SU-DHL-6 (cell line): ENCODE measurements at regions not wholly inside any gene's neighbourhood (a gene's known extent, or its start where the extent isn't known, plus 50 kb on each side); places are given as distances from the start of the nearest gene placed in this dataset.

Experiments used
- H2AFZ ChIP-seq: fragments of 200-600 bp; sonication (generic); 2 replicates; pipeline ENCODE4 v1.6.1; 2014; ENCODE audit warnings: low read depth, mild to moderate bottlenecking, moderate library complexity, mixed read lengths, antibody characterized with exemption, low read length; ENCODE audit not compliant: severe bottlenecking
- H3F3A ChIP-seq: fragments of 200-600 bp; shearing (Covaris generic); 2 replicates; pipeline ENCODE4 v1.6.0; 2016; ENCODE audit warnings: antibody characterized with exemption, mild to moderate bottlenecking; ENCODE audit not compliant: insufficient read depth
- H3K27ac ChIP-seq: fragments of 200-600 bp; sonication (generic); 2 replicates; pipeline ENCODE4 v1.5.1; 2016; ENCODE audit warnings: low read depth, mild to moderate bottlenecking, low read length, moderate library complexity, mixed read lengths
- H3K27me3 ChIP-seq: fragments of 200-600 bp; sonication (generic), shearing (Covaris generic); 2 replicates; pipeline ENCODE4 v1.6.0; 2014; ENCODE audit warnings: mild to moderate bottlenecking, low read length
- H3K36me3 ChIP-seq: fragments of 200-600 bp; sonication (generic); 2 replicates; pipeline ENCODE4 v1.6.1; 2014; ENCODE audit warnings: mild to moderate bottlenecking, low read length, mixed read lengths
- H3K4me2 ChIP-seq: fragments of 300-600, 200-600 bp; shearing (Covaris generic), sonication (generic); 2 replicates; pipeline ENCODE4 v1.6.0; 2014; ENCODE audit warnings: low read length, low read depth, mild to moderate bottlenecking; ENCODE audit not compliant: poor library complexity, severe bottlenecking
- H3K4me3 ChIP-seq: fragments of 200-600 bp; sonication (generic); 2 replicates; pipeline ENCODE4 v1.5.1; 2014; ENCODE audit warnings: antibody characterized with exemption, low read length, mild to moderate bottlenecking, mixed read lengths; ENCODE audit not compliant: insufficient read depth, poor library complexity, severe bottlenecking
- H3K79me2 ChIP-seq: fragments of 200-600 bp; sonication (generic); 2 replicates; pipeline ENCODE4 v1.6.1; 2014; ENCODE audit warnings: mild to moderate bottlenecking, low read length, moderate library complexity; ENCODE audit not compliant: insufficient read depth
- H3K9ac ChIP-seq: fragments of 200-600 bp; sonication (generic); 2 replicates; pipeline ENCODE4 v1.7.0; 2014; ENCODE audit warnings: mild to moderate bottlenecking, low read length
- H3K9me2 ChIP-seq: fragments of 200-600 bp; sonication (generic); replicated peaks from 2 replicates; pipeline ENCODE4 v1.6.1; 2014; ENCODE audit warnings: low read length; ENCODE audit not compliant: insufficient read depth
- H3K9me3 ChIP-seq: fragments of 200-600 bp; sonication (generic); 2 replicates; pipeline ENCODE4 v1.6.1; 2014; ENCODE audit warnings: low read length, mixed read lengths; ENCODE audit not compliant: insufficient read depth
- H4K20me1 ChIP-seq: fragments of 200-600 bp; sonication (generic); 2 replicates; pipeline ENCODE4 v1.6.1; 2014; ENCODE audit warnings: low read depth, mild to moderate bottlenecking, antibody characterized with exemption, low read length, moderate library complexity, mixed read lengths
- CTCF ChIP-seq: fragments of 200-600 bp; sonication (generic); IDR thresholded peaks from one replicate; pipeline ENCODE4 v1.5.1; 2017; ENCODE audit warnings: antibody characterized with exemption, mild to moderate bottlenecking, low read length, moderate library complexity; ENCODE audit not compliant: insufficient read depth, poor library complexity, severe bottlenecking
- EZH2phosphoT487 ChIP-seq: fragments of 200-600 bp; sonication (generic), shearing (Covaris generic); conservative IDR thresholded peaks from 2 replicates; pipeline ENCODE4 v1.6.1; 2018; ENCODE audit warnings: mild to moderate bottlenecking, antibody characterized with exemption, low read length, moderate library complexity, mixed read lengths

GRCh38 chr10:124228471-124228870 lies 135.1 kb upstream of the CHST15 start:
- H3K79me2 ChIP-seq: no peaks in the 10 kb centered on the region
- H3F3A ChIP-seq: peaks cover 50% of the 10 kb centered on the region
- H3K36me3 ChIP-seq: no peaks in the 10 kb centered on the region
- no peaks in the 10 kb centered on the region for H3K9me2 ChIP-seq
- H3K9me3 ChIP-seq: peaks cover 27% of the 10 kb centered on the region
- H2AFZ ChIP-seq: no peak overlapping the region
- H3K9ac ChIP-seq: no peak overlapping the region
- TF ChIP-seq CTCF: no peak
- TF ChIP-seq EZH2phosphoT487: no peak
- H3K27me3 ChIP-seq: no peaks in the 10 kb centered on the region
- no peak overlapping the region for H3K4me2 ChIP-seq
- no peak overlapping the region for H3K27ac ChIP-seq
- H4K20me1 ChIP-seq: no peaks in the 10 kb centered on the region
- no peak overlapping the region for H3K4me3 ChIP-seq

- Histone ChIP-seq H3K4me3 (no peak overlapping the region), H3K4me2 (no peak overlapping the region), H3K27me3 (no peaks in the 10 kb centered on the region), H3K9ac (no peak overlapping the region), H3F3A (peaks cover 50% of the 10 kb centered on the region), H3K79me2 (no peaks in the 10 kb centered on the region), H3K9me2 (no peaks in the 10 kb centered on the region), H3K27ac (no peak overlapping the region), H2AFZ (no peak overlapping the region), H3K9me3 (peaks cover 27% of the 10 kb centered on the region), H3K36me3 (no peaks in the 10 kb centered on the region), H4K20me1 (no peaks in the 10 kb centered on the region)
- TF ChIP-seq CTCF (no peak), EZH2phosphoT487 (no peak)
These were observed 134.6 kb upstream of the CHST15 start for GRCh38 chr10:124227988-124228387.

DNA sequence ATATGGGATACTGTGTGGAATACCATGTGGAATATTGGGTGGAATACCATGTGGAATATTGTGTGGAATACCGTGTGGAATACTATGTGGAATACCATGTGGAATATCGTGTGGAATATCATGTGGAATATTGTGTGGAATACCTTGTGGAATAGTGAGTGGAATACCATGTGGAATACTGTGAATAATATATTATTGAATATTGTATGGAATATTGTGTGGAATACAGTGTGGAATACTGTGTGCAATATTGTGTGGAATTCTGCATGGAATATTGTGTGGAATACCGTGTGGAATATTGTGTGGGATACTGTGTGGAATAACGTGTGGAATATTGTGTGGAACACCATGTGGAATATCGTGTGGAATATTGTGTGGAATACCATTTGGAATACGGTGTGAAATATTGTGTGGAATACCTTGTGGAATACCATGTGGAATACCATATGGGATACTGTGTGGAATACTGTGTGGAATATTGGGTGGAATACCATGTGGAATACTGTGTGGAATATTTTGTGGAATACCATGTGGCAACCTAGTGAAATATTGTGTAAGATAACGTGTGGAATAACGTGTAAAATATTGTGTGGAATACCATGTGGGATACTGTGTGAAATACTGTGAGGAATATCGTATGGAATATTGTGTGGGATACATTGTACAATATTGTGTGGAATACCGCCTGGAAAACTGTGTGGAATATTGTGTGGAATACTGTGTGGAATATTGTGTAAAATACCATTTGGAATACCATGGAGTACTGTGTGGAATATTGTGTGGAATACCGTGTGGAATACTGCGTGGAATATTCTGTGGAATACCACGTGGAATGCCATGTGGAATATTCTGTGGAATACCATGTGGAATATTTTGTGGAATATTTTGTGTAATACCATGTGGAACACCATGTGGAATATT lies 133.9 kb upstream of the CHST15 start:
- H2AFZ ChIP-seq: no peak overlapping the region
- H3K36me3 ChIP-seq: no peaks in the 10 kb centered on the region
- no peak overlapping the region for H3K4me3 ChIP-seq
- TF ChIP-seq EZH2phosphoT487: no peak
- no peak for TF ChIP-seq CTCF
- no peaks in the 10 kb centered on the region for H3K27me3 ChIP-seq
- no peak overlapping the region for H3K9ac ChIP-seq
- H3K9me2 ChIP-seq: no peaks in the 10 kb centered on the region
- no peak overlapping the region for H3K4me2 ChIP-seq
- no peaks in the 10 kb centered on the region for H4K20me1 ChIP-seq
- H3K79me2 ChIP-seq: no peaks in the 10 kb centered on the region
- peaks cover 27% of the 10 kb centered on the region for H3K9me3 ChIP-seq
- no peak overlapping the region for H3K27ac ChIP-seq
- H3F3A ChIP-seq: peaks cover 50% of the 10 kb centered on the region
